Adrenal gland (tissue), 5 donors: ENCODE measurements at regions not wholly inside any gene's neighbourhood (a gene's known extent, or its start where the extent isn't known, plus 50 kb on each side); places are given as distances from the start of the nearest gene placed in this dataset.

Experiments used
- CTCF ChIP-seq, 6 experiments: fragments of 450-650 bp in 4 of 6; fragments of 200-600 bp in 2 of 6; sonication (generic) in 1 of 6; IDR thresholded peaks; 1 replicate in 5 of 6; 2 replicates in 1 of 6; pipeline versions ENCODE4 v1.5.1 to v1.8.0; 2016 to 2021; ENCODE audit warnings: antibody characterized with exemption in 6 of 6, mild to moderate bottlenecking in 2 of 6, moderate library complexity in 1 of 6
- POLR2A ChIP-seq, 2 donors: fragments of 450-650 bp; IDR thresholded peaks; one replicate each; pipeline ENCODE4 v1.6.1; 2017; ENCODE audit warnings: antibody characterized with exemption in 2 of 2, mild to moderate bottlenecking in 2 of 2, moderate library complexity in 1 of 2
- donor health status: DM: no; HTN: no; CAD: no.

GRCh38 chr7:45259966-45260646 is 102.5 kb downstream of the RAMP3 start:
- TF ChIP-seq CTCF (IDR thresholded peaks at IDR 0.05) (peak; percentile 86 to 97 (median 91)), POLR2A (IDR thresholded peaks at IDR 0.05) (no peak)
